Psoas muscle (tissue), 7 donors: ENCODE measurements at regions not wholly inside any gene's neighbourhood (a gene's known extent, or its start where the extent isn't known, plus 50 kb on each side); places are given as distances from the start of the nearest gene placed in this dataset.

Experiments used
- ATAC-seq, 4 donors: fragments of 200-7000 bp; cut with Tn5 transposase; one replicate each; pipeline ENCODE4 v1.9.1; 2020; ENCODE audit warnings: moderate library complexity in 3 of 4, mild to moderate bottlenecking in 2 of 4
- DNase-seq, 2 donors: peaks; one replicate each; pipeline ENCODE4 v3.0.0-alpha.2; 2020
- H3K27ac ChIP-seq: fragments of 200-600 bp; one replicate; pipeline ENCODE4 v1.8.0; 2022
- H3K27me3 ChIP-seq, 3 donors: fragments of 200-600 bp in 1 of 3; one replicate each; pipeline versions ENCODE4 v1.6.1 to v1.8.0; 2013 to 2022; ENCODE audit warnings: low read length in 2 of 3, mild to moderate bottlenecking in 2 of 3, moderate library complexity in 1 of 3; ENCODE audit not compliant: insufficient read depth in 3 of 3
- H3K36me3 ChIP-seq, 2 donors: fragments of 200-600 bp in 1 of 2; one replicate each; pipeline versions ENCODE4 v1.6.1 to v1.8.0; 2013 to 2022; ENCODE audit warnings: low read depth in 1 of 2, mild to moderate bottlenecking in 1 of 2, moderate library complexity in 1 of 2; ENCODE audit not compliant: insufficient read depth in 1 of 2
- H3K4me1 ChIP-seq: fragments of 200-600 bp; one replicate; pipeline ENCODE4 v1.8.0; 2022
- H3K4me3 ChIP-seq: fragments of 200-600 bp; one replicate; pipeline ENCODE4 v1.8.0; 2022; ENCODE audit warnings: mild to moderate bottlenecking
- H3K9me3 ChIP-seq: fragments of 200-600 bp; one replicate; pipeline ENCODE4 v1.8.0; 2022
- WGBS, 3 donors: extraction: QIAGEN DNeasy Blood & Tissue Kit; methylation state at CpG; one replicate each; pipeline versions ENCODE4 v1.1.6 to v1.1.7; 2013; 5-methylcytosine and 5-hydroxymethylcytosine counted together
- intact Hi-C, 2 donors: fragments of 100-400 bp; cut with DNase I; formaldehyde crosslinking; loops; one replicate each; pipeline versions ENCODE4 v1.11.0 to v1.14.2; 2022
- TF ChIP-seq, protein P1 (sequence below): fragments of 200-600 bp; IDR thresholded peaks from one replicate; pipeline ENCODE4 v1.8.0; 2022; ENCODE audit warnings: antibody characterized with exemption
- donor health status: healthy with polysubstance abuse.
- donor health status: DM: no; HTN: no; CAD: no; lungs with moderate emphysema.
- donor health status: Bipolar disorder and iron deficiency.
- donor health status: healthy.
- donor health status: DM: yes; HTN: yes; CAD: no.
- donor health status: DM: no; HTN: no; CAD: no.
- donor health status: DM: yes; HTN: yes; CAD: no.

DNA sequence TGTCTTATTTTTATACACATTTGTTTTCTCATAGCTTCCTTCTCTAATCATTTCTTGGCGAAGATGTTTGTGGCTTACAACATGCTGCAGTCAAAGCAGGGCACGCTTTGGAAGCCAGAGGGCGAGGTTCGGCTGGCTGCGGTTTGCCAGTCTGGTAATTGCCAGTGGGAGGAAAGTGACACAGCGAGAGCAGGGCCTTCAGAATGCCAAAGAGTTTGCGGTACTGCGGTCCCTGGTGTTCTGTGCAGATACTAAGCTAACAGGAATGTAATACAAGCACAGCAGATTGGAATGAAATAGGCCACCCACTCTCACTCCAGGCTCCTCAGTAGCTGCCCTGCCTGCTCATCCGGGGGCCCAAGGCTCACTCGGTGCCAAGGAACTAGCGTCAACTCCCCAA is 58.7 kb upstream of the TGM3 start:
- Histone ChIP-seq H3K27me3 (peaks cover 0 to 7% (median 0%) of the 10 kb centered on the region in 3 donors), H3K9me3 (no peaks in the 10 kb centered on the region), H3K4me1 (no peaks in the 10 kb centered on the region), H3K4me3 (no peak overlapping the region), H3K27ac (peak overlapping the region; percentile 50), H3K36me3 (no peaks in the 10 kb centered on the region)
- intact Hi-C loops, result no loop called here
- ATAC-seq, result peak; percentile 94 to 97 (median 96)
- DNase-seq, result peak; percentile 67 to 76
- WGBS, 3 donors, result 19 to 37% (median 27%) methylated on average over 11 of the region's 11 CpGs
- TF ChIP-seq, protein P1, sequence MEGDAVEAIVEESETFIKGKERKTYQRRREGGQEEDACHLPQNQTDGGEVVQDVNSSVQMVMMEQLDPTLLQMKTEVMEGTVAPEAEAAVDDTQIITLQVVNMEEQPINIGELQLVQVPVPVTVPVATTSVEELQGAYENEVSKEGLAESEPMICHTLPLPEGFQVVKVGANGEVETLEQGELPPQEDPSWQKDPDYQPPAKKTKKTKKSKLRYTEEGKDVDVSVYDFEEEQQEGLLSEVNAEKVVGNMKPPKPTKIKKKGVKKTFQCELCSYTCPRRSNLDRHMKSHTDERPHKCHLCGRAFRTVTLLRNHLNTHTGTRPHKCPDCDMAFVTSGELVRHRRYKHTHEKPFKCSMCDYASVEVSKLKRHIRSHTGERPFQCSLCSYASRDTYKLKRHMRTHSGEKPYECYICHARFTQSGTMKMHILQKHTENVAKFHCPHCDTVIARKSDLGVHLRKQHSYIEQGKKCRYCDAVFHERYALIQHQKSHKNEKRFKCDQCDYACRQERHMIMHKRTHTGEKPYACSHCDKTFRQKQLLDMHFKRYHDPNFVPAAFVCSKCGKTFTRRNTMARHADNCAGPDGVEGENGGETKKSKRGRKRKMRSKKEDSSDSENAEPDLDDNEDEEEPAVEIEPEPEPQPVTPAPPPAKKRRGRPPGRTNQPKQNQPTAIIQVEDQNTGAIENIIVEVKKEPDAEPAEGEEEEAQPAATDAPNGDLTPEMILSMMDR, result peak; percentile 33

GRCh38 chr20:2238601-2239000 is 57.2 kb upstream of the TGM3 start:
- 85 to 91% (median 89%) methylated on average over 2 of the region's 2 CpGs for WGBS, 3 donors
- H3K4me3 ChIP-seq, result no peak overlapping the region

DNA sequence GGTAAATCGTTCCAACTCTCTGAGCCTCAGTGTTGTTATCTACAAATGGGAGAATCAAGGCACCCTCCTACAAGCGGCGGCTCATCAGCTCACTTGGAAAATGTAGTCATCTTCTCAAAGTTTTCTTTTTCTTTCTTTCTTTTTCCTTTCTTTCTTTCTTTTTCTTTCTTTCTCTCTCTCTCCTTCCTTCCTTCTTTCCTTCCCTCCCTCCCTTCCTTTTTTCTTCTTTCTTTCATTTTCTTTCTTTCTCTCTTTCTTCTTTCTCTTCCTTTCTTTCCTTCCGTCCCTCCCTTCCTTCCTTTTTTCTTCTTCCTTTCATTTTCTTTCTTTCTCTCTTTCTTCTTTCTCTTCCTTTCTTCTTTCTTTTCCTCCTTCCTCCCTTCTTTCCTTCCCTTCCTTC is 55.0 kb upstream of the TGM3 start:
- TF ChIP-seq, protein P1, result no peak
- 87 to 92% (median 91%) methylated on average over 4 of the region's 4 CpGs for WGBS, 3 donors
- intact Hi-C loops, result no loop called here

More at GRCh38 chr20:2238601-2239000, 57.2 kb upstream of the TGM3 start:
- Histone ChIP-seq H3K4me1 (no peaks in the 10 kb centered on the region), H3K36me3 (no peaks in the 10 kb centered on the region), H3K9me3 (no peaks in the 10 kb centered on the region), H3K27me3 (peaks cover 0 to 7% (median 0%) of the 10 kb centered on the region in 3 donors), H3K27ac (no peak overlapping the region)
- intact Hi-C loops, result no loop called here
- no peak for ATAC-seq
- TF ChIP-seq, protein P1, result no peak
- no peak for DNase-seq

GRCh38 chr20:2242678-2243077 is 53.1 kb upstream of the TGM3 start:
- no peaks in the 10 kb centered on the region for H3K36me3 ChIP-seq
- H3K4me3 ChIP-seq, result no peak overlapping the region
- H3K27me3 ChIP-seq, result peaks cover 0 to 7% (median 0%) of the 10 kb centered on the region in 3 donors
- no peaks in the 10 kb centered on the region for H3K4me1 ChIP-seq
- no peak overlapping the region for H3K27ac ChIP-seq
- no peaks in the 10 kb centered on the region for H3K9me3 ChIP-seq
- no peak for DNase-seq
- intact Hi-C loops, result no loop called here
- TF ChIP-seq, protein P1, result no peak
- 78 to 90% (median 87%) methylated on average over 2 of the region's 2 CpGs for WGBS, 3 donors
- ATAC-seq, result no peak

More for the DNA sequence above, 55.0 kb upstream of the TGM3 start:
- Histone ChIP-seq H3K36me3 (no peaks in the 10 kb centered on the region), H3K4me1 (no peaks in the 10 kb centered on the region), H3K4me3 (no peak overlapping the region), H3K27me3 (peaks cover 0 to 7% (median 0%) of the 10 kb centered on the region in 3 donors), H3K27ac (no peak overlapping the region), H3K9me3 (no peaks in the 10 kb centered on the region)
- ATAC-seq (no peak), DNase-seq (no peak)

- no peak for ATAC-seq
- DNase-seq, result no peak
- Histone ChIP-seq H3K27ac (no peak overlapping the region), H3K4me1 (no peaks in the 10 kb centered on the region), H3K36me3 (no peaks in the 10 kb centered on the region), H3K9me3 (no peaks in the 10 kb centered on the region), H3K4me3 (no peak overlapping the region), H3K27me3 (peaks cover 0 to 2% (median 0%) of the 10 kb centered on the region in 3 donors)
- TF ChIP-seq, protein P1, result no peak
- 78 to 84% (median 84%) methylated on average over 4 of the region's 4 CpGs for WGBS, 3 donors
- intact Hi-C loops, result no loop called here
Observed at GRCh38 chr20:2244523-2244922, 51.3 kb upstream of the TGM3 start.
